K562 (cell line): ENCODE measurements at regions not wholly inside any gene's neighbourhood (a gene's known extent, or its start where the extent isn't known, plus 50 kb on each side); places are given as distances from the start of the nearest gene placed in this dataset.

ENCODE experiments used
- BRF1 ChIP-seq: IDR thresholded peaks from 3 replicates; pipeline ENCODE4 v1.6.1; 2011; ENCODE audit warnings: borderline replicate concordance, mild to moderate bottlenecking; ENCODE audit not compliant: insufficient read length; ENCODE audit errors: extremely low read depth
- CXXC5 ChIP-seq: fragments of 250-450 bp; sonication (Bioruptor Pico); IDR thresholded peaks from 2 replicates; pipeline ENCODE4 v1.8.0; 2022; ENCODE audit warnings: inconsistent platforms, mild to moderate bottlenecking, moderate library complexity
- HDAC2 ChIP-seq: fragments of 450-650 bp; IDR thresholded peaks from 2 replicates; pipeline ENCODE4 v1.6.1; 2016; ENCODE audit warnings: mild to moderate bottlenecking
- L3MBTL2 ChIP-seq: fragments of 450-650 bp; IDR thresholded peaks from 2 replicates; pipeline ENCODE4 v1.6.1; 2016; ENCODE audit warnings: mild to moderate bottlenecking, moderate library complexity
- MTA3 ChIP-seq: fragments of 450-650 bp; formaldehyde crosslinking; IDR thresholded peaks from 2 replicates; pipeline ENCODE4 v1.6.1; 2017; ENCODE audit warnings: mild to moderate bottlenecking, borderline replicate concordance
- NFYB ChIP-seq: IDR thresholded peaks from 2 replicates; pipeline ENCODE4 v1.6.1; 2011; ENCODE audit warnings: mild to moderate bottlenecking, moderate library complexity; ENCODE audit not compliant: insufficient read length; ENCODE audit errors: extremely low read depth
- POLR2G ChIP-seq: fragments of 200-400 bp; formaldehyde crosslinking; IDR thresholded peaks from 2 replicates; pipeline ENCODE4 v1.6.1; 2017; ENCODE audit warnings: low read depth, mild to moderate bottlenecking, antibody characterized with exemption, low read length, moderate library complexity
- SMAD1 ChIP-seq: fragments of 150-350 bp; IDR thresholded peaks from 2 replicates; pipeline ENCODE4 v1.6.1; 2014; ENCODE audit warnings: low read length, low read depth; ENCODE audit not compliant: partially characterized antibody
- ZNF384 ChIP-seq: IDR thresholded peaks from 2 replicates; pipeline ENCODE4 v1.6.1; 2012; ENCODE audit warnings: low read depth, low read length, improper control_type of control experiment
- TF ChIP-seq, protein P1 (sequence below): sonication (generic); formaldehyde crosslinking; IDR thresholded peaks from 2 replicates; pipeline ENCODE4 v1.8.0; 2023; ENCODE audit warnings: missing genetic modification reagents, mild to moderate bottlenecking, borderline replicate concordance
- TF ChIP-seq, protein P2 (sequence below): fragments of 450-650 bp; IDR thresholded peaks from 2 replicates; pipeline ENCODE4 v1.6.1; 2016; ENCODE audit warnings: missing biosample characterization, missing genetic modification characterization
- TF ChIP-seq, protein P3 (sequence below): fragments of 450-650 bp; IDR thresholded peaks from 2 replicates; pipeline ENCODE4 v1.6.1; 2018; ENCODE audit warnings: mild to moderate bottlenecking, low read depth; ENCODE audit not compliant: partially characterized antibody
- TF ChIP-seq, protein P4 (sequence below): fragments of 250-450 bp; sonication (Bioruptor Pico); IDR thresholded peaks from 2 replicates; pipeline ENCODE4 v1.5.0; 2020; ENCODE audit warnings: mild to moderate bottlenecking, borderline replicate concordance
- TF ChIP-seq, protein P5 (sequence below): fragments of 250-450 bp; sonication (Bioruptor Pico); IDR thresholded peaks from 2 replicates; pipeline ENCODE4 v1.8.0; 2021; ENCODE audit warnings: mild to moderate bottlenecking, moderate library complexity

DNA sequence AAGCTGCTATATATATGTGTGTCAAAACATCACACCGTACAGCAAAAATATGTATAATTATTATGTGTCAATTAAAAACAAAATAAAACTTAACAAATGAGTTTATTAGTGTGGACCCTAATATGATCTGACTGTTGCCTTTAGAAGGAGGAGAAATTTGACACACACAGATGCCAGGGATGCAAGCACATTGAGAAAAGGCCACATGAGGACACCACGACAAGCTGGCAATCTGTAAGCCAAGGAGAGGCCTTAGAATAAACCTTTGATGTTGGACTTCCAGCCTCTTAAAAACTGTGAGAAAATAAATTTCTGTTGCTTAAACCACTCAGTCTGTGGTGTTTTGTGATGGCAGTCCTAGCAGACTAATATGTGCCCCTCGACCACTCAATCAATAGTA is 214.7 kb downstream of the KCNS3 start (continued):
- TF ChIP-seq, protein P1, sequence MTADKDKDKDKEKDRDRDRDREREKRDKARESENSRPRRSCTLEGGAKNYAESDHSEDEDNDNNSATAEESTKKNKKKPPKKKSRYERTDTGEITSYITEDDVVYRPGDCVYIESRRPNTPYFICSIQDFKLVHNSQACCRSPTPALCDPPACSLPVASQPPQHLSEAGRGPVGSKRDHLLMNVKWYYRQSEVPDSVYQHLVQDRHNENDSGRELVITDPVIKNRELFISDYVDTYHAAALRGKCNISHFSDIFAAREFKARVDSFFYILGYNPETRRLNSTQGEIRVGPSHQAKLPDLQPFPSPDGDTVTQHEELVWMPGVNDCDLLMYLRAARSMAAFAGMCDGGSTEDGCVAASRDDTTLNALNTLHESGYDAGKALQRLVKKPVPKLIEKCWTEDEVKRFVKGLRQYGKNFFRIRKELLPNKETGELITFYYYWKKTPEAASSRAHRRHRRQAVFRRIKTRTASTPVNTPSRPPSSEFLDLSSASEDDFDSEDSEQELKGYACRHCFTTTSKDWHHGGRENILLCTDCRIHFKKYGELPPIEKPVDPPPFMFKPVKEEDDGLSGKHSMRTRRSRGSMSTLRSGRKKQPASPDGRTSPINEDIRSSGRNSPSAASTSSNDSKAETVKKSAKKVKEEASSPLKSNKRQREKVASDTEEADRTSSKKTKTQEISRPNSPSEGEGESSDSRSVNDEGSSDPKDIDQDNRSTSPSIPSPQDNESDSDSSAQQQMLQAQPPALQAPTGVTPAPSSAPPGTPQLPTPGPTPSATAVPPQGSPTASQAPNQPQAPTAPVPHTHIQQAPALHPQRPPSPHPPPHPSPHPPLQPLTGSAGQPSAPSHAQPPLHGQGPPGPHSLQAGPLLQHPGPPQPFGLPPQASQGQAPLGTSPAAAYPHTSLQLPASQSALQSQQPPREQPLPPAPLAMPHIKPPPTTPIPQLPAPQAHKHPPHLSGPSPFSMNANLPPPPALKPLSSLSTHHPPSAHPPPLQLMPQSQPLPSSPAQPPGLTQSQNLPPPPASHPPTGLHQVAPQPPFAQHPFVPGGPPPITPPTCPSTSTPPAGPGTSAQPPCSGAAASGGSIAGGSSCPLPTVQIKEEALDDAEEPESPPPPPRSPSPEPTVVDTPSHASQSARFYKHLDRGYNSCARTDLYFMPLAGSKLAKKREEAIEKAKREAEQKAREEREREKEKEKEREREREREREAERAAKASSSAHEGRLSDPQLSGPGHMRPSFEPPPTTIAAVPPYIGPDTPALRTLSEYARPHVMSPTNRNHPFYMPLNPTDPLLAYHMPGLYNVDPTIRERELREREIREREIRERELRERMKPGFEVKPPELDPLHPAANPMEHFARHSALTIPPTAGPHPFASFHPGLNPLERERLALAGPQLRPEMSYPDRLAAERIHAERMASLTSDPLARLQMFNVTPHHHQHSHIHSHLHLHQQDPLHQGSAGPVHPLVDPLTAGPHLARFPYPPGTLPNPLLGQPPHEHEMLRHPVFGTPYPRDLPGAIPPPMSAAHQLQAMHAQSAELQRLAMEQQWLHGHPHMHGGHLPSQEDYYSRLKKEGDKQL (CRISPR knock-in tag): no peak
- TF ChIP-seq BRF1: no peak
- TF ChIP-seq POLR2G: no peak
- TF ChIP-seq HDAC2: no peak
- TF ChIP-seq, protein P2, sequence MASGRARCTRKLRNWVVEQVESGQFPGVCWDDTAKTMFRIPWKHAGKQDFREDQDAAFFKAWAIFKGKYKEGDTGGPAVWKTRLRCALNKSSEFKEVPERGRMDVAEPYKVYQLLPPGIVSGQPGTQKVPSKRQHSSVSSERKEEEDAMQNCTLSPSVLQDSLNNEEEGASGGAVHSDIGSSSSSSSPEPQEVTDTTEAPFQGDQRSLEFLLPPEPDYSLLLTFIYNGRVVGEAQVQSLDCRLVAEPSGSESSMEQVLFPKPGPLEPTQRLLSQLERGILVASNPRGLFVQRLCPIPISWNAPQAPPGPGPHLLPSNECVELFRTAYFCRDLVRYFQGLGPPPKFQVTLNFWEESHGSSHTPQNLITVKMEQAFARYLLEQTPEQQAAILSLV (tag): no peak
- no peak for TF ChIP-seq NFYB
- TF ChIP-seq, protein P3, sequence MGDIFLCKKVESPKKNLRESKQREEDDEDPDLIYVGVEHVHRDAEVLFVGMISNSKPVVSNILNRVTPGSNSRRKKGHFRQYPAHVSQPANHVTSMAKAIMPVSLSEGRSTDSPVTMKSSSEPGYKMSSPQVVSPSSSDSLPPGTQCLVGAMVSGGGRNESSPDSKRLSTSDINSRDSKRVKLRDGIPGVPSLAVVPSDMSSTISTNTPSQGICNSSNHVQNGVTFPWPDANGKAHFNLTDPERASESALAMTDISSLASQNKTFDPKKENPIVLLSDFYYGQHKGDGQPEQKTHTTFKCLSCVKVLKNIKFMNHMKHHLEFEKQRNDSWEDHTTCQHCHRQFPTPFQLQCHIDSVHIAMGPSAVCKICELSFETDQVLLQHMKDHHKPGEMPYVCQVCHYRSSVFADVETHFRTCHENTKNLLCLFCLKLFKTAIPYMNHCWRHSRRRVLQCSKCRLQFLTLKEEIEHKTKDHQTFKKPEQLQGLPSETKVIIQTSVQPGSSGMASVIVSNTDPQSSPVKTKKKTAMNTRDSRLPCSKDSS: no peak
- TF ChIP-seq, protein P4, sequence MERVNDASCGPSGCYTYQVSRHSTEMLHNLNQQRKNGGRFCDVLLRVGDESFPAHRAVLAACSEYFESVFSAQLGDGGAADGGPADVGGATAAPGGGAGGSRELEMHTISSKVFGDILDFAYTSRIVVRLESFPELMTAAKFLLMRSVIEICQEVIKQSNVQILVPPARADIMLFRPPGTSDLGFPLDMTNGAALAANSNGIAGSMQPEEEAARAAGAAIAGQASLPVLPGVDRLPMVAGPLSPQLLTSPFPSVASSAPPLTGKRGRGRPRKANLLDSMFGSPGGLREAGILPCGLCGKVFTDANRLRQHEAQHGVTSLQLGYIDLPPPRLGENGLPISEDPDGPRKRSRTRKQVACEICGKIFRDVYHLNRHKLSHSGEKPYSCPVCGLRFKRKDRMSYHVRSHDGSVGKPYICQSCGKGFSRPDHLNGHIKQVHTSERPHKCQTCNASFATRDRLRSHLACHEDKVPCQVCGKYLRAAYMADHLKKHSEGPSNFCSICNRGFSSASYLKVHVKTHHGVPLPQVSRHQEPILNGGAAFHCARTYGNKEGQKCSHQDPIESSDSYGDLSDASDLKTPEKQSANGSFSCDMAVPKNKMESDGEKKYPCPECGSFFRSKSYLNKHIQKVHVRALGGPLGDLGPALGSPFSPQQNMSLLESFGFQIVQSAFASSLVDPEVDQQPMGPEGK (CRISPR knock-in tag): no peak
- TF ChIP-seq L3MBTL2: no peak
- TF ChIP-seq SMAD1: no peak
- no peak for TF ChIP-seq CXXC5 (CRISPR knock-in tag)
- TF ChIP-seq, protein P5, sequence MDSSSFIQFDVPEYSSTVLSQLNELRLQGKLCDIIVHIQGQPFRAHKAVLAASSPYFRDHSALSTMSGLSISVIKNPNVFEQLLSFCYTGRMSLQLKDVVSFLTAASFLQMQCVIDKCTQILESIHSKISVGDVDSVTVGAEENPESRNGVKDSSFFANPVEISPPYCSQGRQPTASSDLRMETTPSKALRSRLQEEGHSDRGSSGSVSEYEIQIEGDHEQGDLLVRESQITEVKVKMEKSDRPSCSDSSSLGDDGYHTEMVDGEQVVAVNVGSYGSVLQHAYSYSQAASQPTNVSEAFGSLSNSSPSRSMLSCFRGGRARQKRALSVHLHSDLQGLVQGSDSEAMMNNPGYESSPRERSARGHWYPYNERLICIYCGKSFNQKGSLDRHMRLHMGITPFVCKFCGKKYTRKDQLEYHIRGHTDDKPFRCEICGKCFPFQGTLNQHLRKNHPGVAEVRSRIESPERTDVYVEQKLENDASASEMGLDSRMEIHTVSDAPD (CRISPR knock-in tag): no peak
- TF ChIP-seq ZNF384: no peak
- TF ChIP-seq MTA3: no peak
- TF ChIP-seq, all 486 proteins: peak for 0
